Thyroid gland (tissue), 4 donors: ENCODE measurements at regions not wholly inside any gene's neighbourhood (a gene's known extent, or its start where the extent isn't known, plus 50 kb on each side); places are given as distances from the start of the nearest gene placed in this dataset.

Experiments used
- DNase-seq, 2 donors: peaks; one replicate each; pipeline ENCODE4 v3.0.0-alpha.2; 2019
- H3K27ac ChIP-seq, 3 donors: fragments of 200-600 bp; sonication (generic); 1 replicate in 2 of 3; 2 replicates in 1 of 3; pipeline ENCODE4 v1.5.1; 2016 to 2019; ENCODE audit warnings: mild to moderate bottlenecking in 1 of 3, moderate library complexity in 1 of 3
- H3K27me3 ChIP-seq: fragments of 200-600 bp; sonication (generic); one replicate; pipeline ENCODE4 v1.5.1; 2019
- H3K36me3 ChIP-seq, 2 donors: fragments of 200-600 bp; sonication (generic); one replicate each; pipeline ENCODE4 v1.5.1; 2016 to 2019
- H3K4me1 ChIP-seq, 2 donors: fragments of 200-600 bp; sonication (generic); one replicate each; pipeline ENCODE4 v1.5.1; 2017 to 2019
- H3K4me3 ChIP-seq, 3 donors: fragments of 200-600 bp; sonication (generic); replicated peaks in 1 of 3; 1 replicate in 2 of 3; 2 replicates in 1 of 3; pipeline ENCODE4 v1.5.1; 2016; ENCODE audit warnings: mild to moderate bottlenecking in 1 of 3
- H3K9me3 ChIP-seq: fragments of 200-600 bp; sonication (generic); one replicate; pipeline ENCODE4 v1.5.1; 2017
- CTCF ChIP-seq, 6 experiments: fragments of 200-600 bp in 3 of 6; fragments of 450-650 bp in 3 of 6; sonication (generic) in 3 of 6; IDR thresholded peaks; one replicate each; pipeline ENCODE4 v1.5.1; 2016 to 2019; ENCODE audit warnings: antibody characterized with exemption in 6 of 6, mild to moderate bottlenecking in 2 of 6, inconsistent platforms in 1 of 6, moderate library complexity in 1 of 6
- POLR2A ChIP-seq, 2 donors: fragments of 450-650 bp; IDR thresholded peaks; one replicate each; pipeline ENCODE4 v1.6.1; 2017; ENCODE audit warnings: antibody characterized with exemption in 2 of 2, mild to moderate bottlenecking in 2 of 2, moderate library complexity in 1 of 2
- WGBS, 2 donors: methylation state at CpG; one replicate each; pipeline ENCODE4 v1.1.5; 2017; 5-methylcytosine and 5-hydroxymethylcytosine counted together
- intact Hi-C: fragments of 100-400 bp; cut with DNase I; formaldehyde crosslinking; loops from one replicate; pipeline ENCODE4 v1.15.1; 2023

GRCh38 chrY:15951041-15951440 is 1426.7 kb downstream of the NLGN4Y start:
- TF ChIP-seq CTCF (IDR thresholded peaks at IDR 0.05) = no peak
- Histone ChIP-seq H3K4me3 (no peak overlapping the region), H3K4me1 (no peaks in the 10 kb centered on the region), H3K36me3 (no peaks in the 10 kb centered on the region), H3K27me3 (no peaks in the 10 kb centered on the region), H3K27ac (no peak overlapping the region), H3K9me3 (no peaks in the 10 kb centered on the region)
- intact Hi-C loops = no loop called here
- 91 to 97% methylated on average over 4 of the region's 4 CpGs for WGBS, 2 donors
- no peak for DNase-seq

GRCh38 chrY:15968800-15969199 is 1444.5 kb downstream of the NLGN4Y start:
- no peak for TF ChIP-seq POLR2A (IDR thresholded peaks at IDR 0.05)
- TF ChIP-seq CTCF (IDR thresholded peaks at IDR 0.05) = no peak
- H3K27ac ChIP-seq = no peak overlapping the region
- no peak for DNase-seq
- 87 to 89% methylated on average over 2 of the region's 2 CpGs for WGBS, 2 donors
- H3K9me3 ChIP-seq = no peaks in the 10 kb centered on the region
- no peaks in the 10 kb centered on the region for H3K27me3 ChIP-seq
- no peak overlapping the region for H3K4me3 ChIP-seq
- intact Hi-C loops = no loop called here
- H3K36me3 ChIP-seq = no peaks in the 10 kb centered on the region
- no peaks in the 10 kb centered on the region for H3K4me1 ChIP-seq

GRCh38 chrY:15973200-15973599 is 1448.9 kb downstream of the NLGN4Y start:
- Histone ChIP-seq H3K36me3 (no peaks in the 10 kb centered on the region), H3K9me3 (no peaks in the 10 kb centered on the region), H3K4me1 (no peaks in the 10 kb centered on the region), H3K27me3 (no peaks in the 10 kb centered on the region), H3K27ac (no peak overlapping the region), H3K4me3 (no peak overlapping the region)
- no peak for DNase-seq
- no peak for TF ChIP-seq CTCF (IDR thresholded peaks at IDR 0.05)
- no peak for TF ChIP-seq POLR2A (IDR thresholded peaks at IDR 0.05)
- intact Hi-C loops = no loop called here
- 93 to 95% methylated on average over 8 of the region's 8 CpGs for WGBS, 2 donors

- Histone ChIP-seq H3K27me3 (no peaks in the 10 kb centered on the region), H3K9me3 (no peaks in the 10 kb centered on the region), H3K27ac (no peak overlapping the region), H3K4me3 (no peak overlapping the region), H3K36me3 (no peaks in the 10 kb centered on the region), H3K4me1 (no peaks in the 10 kb centered on the region)
- 85 to 90% methylated on average over 4 of the region's 4 CpGs for WGBS, 2 donors
- TF ChIP-seq POLR2A (IDR thresholded peaks at IDR 0.05) = no peak
- TF ChIP-seq CTCF (IDR thresholded peaks at IDR 0.05) = no peak
- intact Hi-C loops = no loop called here
- DNase-seq = no peak
These were observed 1452.4 kb downstream of the NLGN4Y start for GRCh38 chrY:15976771-15977170.

GRCh38 chrY:15978503-15978902 is 1454.2 kb downstream of the NLGN4Y start:
- H3K9me3 ChIP-seq = no peaks in the 10 kb centered on the region
- DNase-seq = no peak
- WGBS, 2 donors = 81 to 94% methylated on average over 3 of the region's 3 CpGs

More at GRCh38 chrY:15978503-15978902, 1454.2 kb downstream of the NLGN4Y start:
- Histone ChIP-seq H3K36me3 (no peaks in the 10 kb centered on the region), H3K4me3 (no peak overlapping the region), H3K27ac (no peak overlapping the region), H3K4me1 (no peaks in the 10 kb centered on the region), H3K27me3 (no peaks in the 10 kb centered on the region)
- TF ChIP-seq POLR2A (IDR thresholded peaks at IDR 0.05) (no peak), CTCF (IDR thresholded peaks at IDR 0.05) (no peak)
- intact Hi-C loops = no loop called here
